ENCODE measurements at regions not wholly inside any gene's neighbourhood (a gene's known extent, or its start where the extent isn't known, plus 50 kb on each side); places are given as distances from the start of the nearest gene placed in this dataset.
A peak's percentile ranks its signal among the peaks of the same experiment; 100 is the strongest.

DNA sequence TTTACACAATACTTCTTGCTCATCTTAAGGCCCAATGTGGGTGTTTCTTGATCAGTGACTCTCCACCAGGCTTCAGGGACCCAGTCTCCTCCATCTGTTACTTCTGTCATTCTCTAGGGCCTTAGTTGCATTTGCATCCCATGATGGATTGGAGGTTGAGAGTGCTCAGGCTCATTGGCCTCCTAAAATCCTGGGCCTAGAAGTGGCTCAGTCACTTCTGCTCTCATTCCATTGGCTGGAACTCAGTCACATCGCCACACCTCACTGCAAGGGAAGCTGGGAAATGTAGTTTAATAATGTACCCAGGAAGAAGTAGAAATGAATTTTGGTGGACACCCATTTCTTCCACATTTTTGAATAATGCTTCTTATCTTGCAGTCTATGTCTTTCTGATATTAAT lies 223.5 kb downstream of the HRH4 start:
- peak overlapping the region in 1 of 2 experiments; percentile 12; a peak in 1 of 4 replicates for H4K8ac ChIP-seq (ENCODE audit: low read depth in 2 of 2, low read length in 2 of 2)
- peaks cover 2% of the 10 kb centered on the region for H3K4me1 ChIP-seq (ENCODE audit: control insufficient read depth, insufficient read depth, low read length)
- no peak overlapping the region for H4K5ac ChIP-seq (ENCODE audit: low read depth, low read length)
- no CpG with 5 or more reads among the region's 1 CpG for WGBS, 2 experiments (ENCODE audit: extremely low coverage in 2 of 2, insufficient read length in 1 of 2)
- 0 out of 2 replicates have a peak, but pooled peaks have one; percentile 32 for ATAC-seq (ENCODE audit: low read depth)
- no peak overlapping the region for H3K9ac ChIP-seq (ENCODE audit: low read depth, low read length)
- H3K9me1 ChIP-seq (ENCODE audit: insufficient read depth, low read length): peaks cover 2% of the 10 kb centered on the region; the same call in 1 of the 2 replicates
- H3K4ac ChIP-seq (ENCODE audit: low read depth, low read length): peak overlapping the region; percentile 46; the same call in 1 of the 2 replicates
- H3K14ac ChIP-seq (replicated peaks; ENCODE audit: low read depth, low read length): no peak overlapping the region
- H3K79me1 ChIP-seq (ENCODE audit: low read depth in 1 of 2, low read length in 2 of 2): no peaks in the 10 kb centered on the region
- no peak overlapping the region for H2AK9ac ChIP-seq (replicated peaks; ENCODE audit: low read depth, low read length, poor library complexity)
- no peak overlapping the region for H3K23ac ChIP-seq (ENCODE audit: low read depth, low read length)
- no peaks in the 10 kb centered on the region for H3K27me3 ChIP-seq (ENCODE audit: control insufficient read depth, insufficient read depth, low read length)
- intact Hi-C loops (cut with micrococcal nuclease) (no loop called here), dilution Hi-C loops (cut with HindIII; ENCODE audit: low sequenced_read_pairs, unreplicated experiment) (no loop called here), in situ Hi-C loops (cut with MboI; ENCODE audit: low sequenced_read_pairs) (no loop called here)
- no peak overlapping the region for H2AFZ ChIP-seq (replicated peaks; ENCODE audit: low read length, poor library complexity)
- H2BK15ac ChIP-seq (ENCODE audit: low read depth, low read length): no peak overlapping the region
- H3K36me3 ChIP-seq (ENCODE audit: control insufficient read depth, insufficient read depth, low read length): no peaks in the 10 kb centered on the region
- no peak overlapping the region for H4K91ac ChIP-seq (ENCODE audit: insufficient read depth, low read depth, low read length)
- H2AK5ac ChIP-seq (ENCODE audit: low read depth, low read length): 0 out of 2 replicates have a peak overlapping the region, but pooled peaks have one; percentile 15
- no peak overlapping the region for H2BK5ac ChIP-seq (ENCODE audit: low read depth, low read length, poor library complexity, severe bottlenecking)
- H3K18ac ChIP-seq (ENCODE audit: low read depth, low read length): no peak overlapping the region
- H4K20me1 ChIP-seq (ENCODE audit: insufficient read depth, low read length): no peaks in the 10 kb centered on the region; the same call in 1 of the 2 replicates
- CTCF ChIA-PET: interaction anchor here (0.6 kb wide), 1 partner anchor 25 kb away, joined by 5 read pairs; no protein-coding TSS in a partner anchor
- POLR2A ChIA-PET (ENCODE audit: unreplicated experiment): interaction anchor here (0.6 kb wide), 1 partner anchor 748 kb away, joined by 5 read pairs; no protein-coding TSS in a partner anchor
- BruUV-seq (replicated peaks): no TSS peak
- H3K4me2 ChIP-seq (ENCODE audit: low read depth, low read length): no peak overlapping the region
- H2BK120ac ChIP-seq (ENCODE audit: low read depth, low read length): peak overlapping the region; percentile 37
- no peak overlapping the region for H2BK20ac ChIP-seq (ENCODE audit: low read depth, low read length)
- H3K9me3 ChIP-seq (ENCODE audit: control insufficient read depth, insufficient read depth, low read length): no peaks in the 10 kb centered on the region; the same call in 1 of the 2 replicates
- H3K27ac ChIP-seq (ENCODE audit: insufficient read depth, low read length): no peak overlapping the region
- no peak overlapping the region for H3K56ac ChIP-seq (ENCODE audit: extremely low read depth, insufficient read depth, low read length)
- TF ChIP-seq NFE2L2 (IDR thresholded peaks at IDR 0.05; ENCODE audit: low read depth, low read length) (no peak), MAFK (IDR thresholded peaks at IDR 0.05; ENCODE audit: low read depth, low read length) (no peak), CHD1 (IDR thresholded peaks at IDR 0.05; ENCODE audit: low read depth, low read length) (no peak), RFX5 (IDR thresholded peaks at IDR 0.05; ENCODE audit: low read depth, low read length) (no peak), CEBPB (IDR thresholded peaks at IDR 0.05; ENCODE audit: low read depth, low read length) (no peak), RCOR1 (IDR thresholded peaks at IDR 0.05; ENCODE audit: insufficient replicate concordance, low read length) (no peak), FOS (IDR thresholded peaks at IDR 0.05; ENCODE audit: low read depth, low read length) (no peak), POLR2A (IDR thresholded peaks at IDR 0.05; ENCODE audit: low read depth, low read length) (no peak), MXI1 (IDR thresholded peaks at IDR 0.05; ENCODE audit: borderline replicate concordance, low read depth, low read length) (no peak)
- TF ChIP-seq, protein P1, sequence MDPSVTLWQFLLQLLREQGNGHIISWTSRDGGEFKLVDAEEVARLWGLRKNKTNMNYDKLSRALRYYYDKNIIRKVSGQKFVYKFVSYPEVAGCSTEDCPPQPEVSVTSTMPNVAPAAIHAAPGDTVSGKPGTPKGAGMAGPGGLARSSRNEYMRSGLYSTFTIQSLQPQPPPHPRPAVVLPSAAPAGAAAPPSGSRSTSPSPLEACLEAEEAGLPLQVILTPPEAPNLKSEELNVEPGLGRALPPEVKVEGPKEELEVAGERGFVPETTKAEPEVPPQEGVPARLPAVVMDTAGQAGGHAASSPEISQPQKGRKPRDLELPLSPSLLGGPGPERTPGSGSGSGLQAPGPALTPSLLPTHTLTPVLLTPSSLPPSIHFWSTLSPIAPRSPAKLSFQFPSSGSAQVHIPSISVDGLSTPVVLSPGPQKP (IDR thresholded peaks at IDR 0.05; ENCODE audit: borderline replicate concordance, low read depth, low read length): no peak
- TF ChIP-seq, protein P2, sequence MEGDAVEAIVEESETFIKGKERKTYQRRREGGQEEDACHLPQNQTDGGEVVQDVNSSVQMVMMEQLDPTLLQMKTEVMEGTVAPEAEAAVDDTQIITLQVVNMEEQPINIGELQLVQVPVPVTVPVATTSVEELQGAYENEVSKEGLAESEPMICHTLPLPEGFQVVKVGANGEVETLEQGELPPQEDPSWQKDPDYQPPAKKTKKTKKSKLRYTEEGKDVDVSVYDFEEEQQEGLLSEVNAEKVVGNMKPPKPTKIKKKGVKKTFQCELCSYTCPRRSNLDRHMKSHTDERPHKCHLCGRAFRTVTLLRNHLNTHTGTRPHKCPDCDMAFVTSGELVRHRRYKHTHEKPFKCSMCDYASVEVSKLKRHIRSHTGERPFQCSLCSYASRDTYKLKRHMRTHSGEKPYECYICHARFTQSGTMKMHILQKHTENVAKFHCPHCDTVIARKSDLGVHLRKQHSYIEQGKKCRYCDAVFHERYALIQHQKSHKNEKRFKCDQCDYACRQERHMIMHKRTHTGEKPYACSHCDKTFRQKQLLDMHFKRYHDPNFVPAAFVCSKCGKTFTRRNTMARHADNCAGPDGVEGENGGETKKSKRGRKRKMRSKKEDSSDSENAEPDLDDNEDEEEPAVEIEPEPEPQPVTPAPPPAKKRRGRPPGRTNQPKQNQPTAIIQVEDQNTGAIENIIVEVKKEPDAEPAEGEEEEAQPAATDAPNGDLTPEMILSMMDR (conservative IDR thresholded peaks at IDR 0.05; ENCODE audit: low read depth, low read length): no peak
- TF ChIP-seq, protein P3, sequence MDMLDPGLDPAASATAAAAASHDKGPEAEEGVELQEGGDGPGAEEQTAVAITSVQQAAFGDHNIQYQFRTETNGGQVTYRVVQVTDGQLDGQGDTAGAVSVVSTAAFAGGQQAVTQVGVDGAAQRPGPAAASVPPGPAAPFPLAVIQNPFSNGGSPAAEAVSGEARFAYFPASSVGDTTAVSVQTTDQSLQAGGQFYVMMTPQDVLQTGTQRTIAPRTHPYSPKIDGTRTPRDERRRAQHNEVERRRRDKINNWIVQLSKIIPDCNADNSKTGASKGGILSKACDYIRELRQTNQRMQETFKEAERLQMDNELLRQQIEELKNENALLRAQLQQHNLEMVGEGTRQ (IDR thresholded peaks at IDR 0.05; ENCODE audit: low read depth, low read length): no peak
- no peak overlapping the region for H3K4me3 ChIP-seq (ENCODE audit: insufficient read depth, low read depth, low read length)
- DNase-seq: no peak
